GM03348 (cell line): ENCODE measurements at regions not wholly inside any gene's neighbourhood (a gene's known extent, or its start where the extent isn't known, plus 50 kb on each side); places are given as distances from the start of the nearest gene placed in this dataset.

Experiments
- DNase-seq: peaks from one replicate; pipeline ENCODE4 v3.0.0; 2012; ENCODE audit warnings: low spot score

GRCh38 chr2:151156431-151156830, 105.2 kb downstream of the RBM43 start:
- peak; percentile 11 for DNase-seq

DNA sequence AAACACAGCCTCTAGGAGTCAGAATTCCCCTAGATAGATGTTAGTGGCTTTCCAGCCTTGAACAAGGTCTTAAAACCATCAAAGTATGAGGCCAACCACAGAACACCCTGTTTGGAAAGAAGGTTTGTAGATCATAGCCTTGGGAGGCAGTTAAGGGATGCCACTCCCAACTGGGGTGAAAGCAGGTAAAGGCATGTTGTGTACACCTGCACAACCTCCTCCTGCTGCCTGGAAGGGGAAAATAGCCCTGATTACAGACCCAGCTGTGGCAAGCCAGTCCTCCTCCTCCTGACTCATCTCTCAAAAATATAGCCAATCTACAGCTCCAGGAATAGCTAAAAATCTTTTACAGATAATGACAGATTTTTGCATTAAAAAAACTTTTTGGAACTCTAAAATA, 108.1 kb downstream of the RBM43 start:
- DNase-seq = no peak

- no peak for DNase-seq
Measured at GRCh38 chr2:151150331-151151320, 111.0 kb downstream of the RBM43 start.

GRCh38 chr2:151138507-151138906, 123.2 kb downstream of the RBM43 start:
- DNase-seq = peak; percentile 53

DNA sequence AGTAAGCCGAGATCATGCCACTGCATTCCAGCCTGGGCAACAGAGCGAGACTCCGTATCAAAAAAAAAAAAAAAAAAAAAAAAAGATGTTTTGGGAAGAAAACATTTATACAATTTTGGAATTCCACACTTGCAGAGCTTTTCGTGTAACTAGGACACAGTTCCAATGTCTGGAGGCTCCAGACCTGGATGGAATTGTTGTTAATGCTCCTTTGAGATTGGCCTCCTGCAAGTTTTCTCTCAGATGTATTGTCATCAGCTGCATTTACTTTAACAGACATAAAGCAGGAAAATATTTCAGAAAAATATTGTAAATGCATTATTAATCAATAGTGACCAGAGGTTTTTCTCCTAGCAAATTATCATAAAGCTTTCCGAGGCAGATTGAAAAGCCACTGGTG, 124.1 kb downstream of the RBM43 start:
- no peak for DNase-seq

DNA sequence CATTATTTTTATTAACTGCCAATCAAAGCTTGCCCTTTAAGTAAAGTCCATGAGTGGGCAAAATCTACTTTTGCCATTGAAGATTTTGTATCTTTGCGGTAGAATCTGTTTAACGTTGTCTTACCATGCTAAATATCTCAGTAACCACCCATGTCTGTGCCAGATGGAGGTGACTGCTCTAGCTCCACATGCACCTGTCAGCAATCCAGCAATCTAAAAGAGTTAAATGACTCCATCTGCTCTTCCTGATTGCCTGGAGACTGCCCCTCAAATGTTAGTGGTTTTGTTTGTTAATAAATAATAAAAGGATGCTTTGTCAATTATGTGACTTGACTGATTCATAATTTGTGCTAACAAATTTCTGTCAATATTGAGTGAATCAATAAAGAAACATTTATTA, 141.7 kb downstream of the RBM43 start:
- no peak for DNase-seq

GRCh38 chr2:151119374-151119773, 142.3 kb downstream of the RBM43 start:
- DNase-seq = no peak

GRCh38 chr2:151118269-151118668, 143.4 kb downstream of the RBM43 start:
- no peak for DNase-seq

GRCh38 chr2:151114874-151115273, 146.8 kb downstream of the RBM43 start:
- peak; percentile 30 for DNase-seq

DNA sequence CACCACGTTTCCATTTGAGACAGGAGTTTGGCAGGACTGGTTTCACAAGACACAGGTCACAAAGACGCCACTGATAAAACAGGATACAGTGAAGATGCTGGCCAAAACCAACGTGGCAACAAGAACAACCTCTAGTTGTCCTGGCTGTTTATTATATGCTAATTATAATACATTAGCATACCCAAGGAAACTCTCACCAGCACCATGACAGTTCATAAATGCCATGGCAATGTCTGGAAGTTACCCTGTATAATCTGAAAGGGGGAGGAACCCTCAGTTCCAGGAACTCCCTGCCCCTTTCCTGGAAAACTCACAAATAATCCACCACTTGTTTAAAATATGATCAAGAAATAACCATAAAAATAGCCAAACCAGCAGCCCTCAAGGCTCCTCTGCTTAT, 148.3 kb downstream of the RBM43 start:
- no peak for DNase-seq

DNA sequence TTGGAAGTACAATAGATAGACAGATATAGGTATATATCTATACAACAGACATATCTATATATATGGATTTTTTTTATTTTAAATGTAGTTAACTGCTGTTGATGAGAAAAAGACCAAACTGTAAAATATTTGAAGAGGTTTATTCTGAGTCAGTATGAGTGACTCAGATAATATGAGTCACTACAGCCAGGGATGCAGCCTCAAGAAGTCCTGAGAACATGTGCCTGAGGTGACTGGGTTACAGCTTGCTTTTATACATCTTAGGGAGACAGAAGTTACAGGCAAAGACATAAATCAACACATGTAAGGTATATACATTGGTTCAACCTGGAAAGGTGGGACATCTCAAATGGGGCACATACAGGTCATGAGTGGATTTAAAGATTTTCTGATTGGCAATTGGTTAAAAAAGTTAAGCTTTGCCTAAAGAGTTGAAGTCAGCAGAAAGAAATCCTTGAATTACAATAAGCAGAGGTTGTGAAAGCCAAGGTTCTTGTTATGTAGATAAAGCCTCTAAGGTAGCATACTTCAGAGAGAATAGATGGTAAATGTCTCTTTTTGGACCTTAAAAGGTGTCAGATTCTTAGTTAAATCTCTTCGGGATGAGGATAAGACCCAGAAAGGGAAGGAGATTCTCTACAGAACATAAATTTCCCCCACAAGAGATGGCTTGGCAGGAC, 149.9 kb downstream of the RBM43 start:
- peak; percentile 48 for DNase-seq

DNA sequence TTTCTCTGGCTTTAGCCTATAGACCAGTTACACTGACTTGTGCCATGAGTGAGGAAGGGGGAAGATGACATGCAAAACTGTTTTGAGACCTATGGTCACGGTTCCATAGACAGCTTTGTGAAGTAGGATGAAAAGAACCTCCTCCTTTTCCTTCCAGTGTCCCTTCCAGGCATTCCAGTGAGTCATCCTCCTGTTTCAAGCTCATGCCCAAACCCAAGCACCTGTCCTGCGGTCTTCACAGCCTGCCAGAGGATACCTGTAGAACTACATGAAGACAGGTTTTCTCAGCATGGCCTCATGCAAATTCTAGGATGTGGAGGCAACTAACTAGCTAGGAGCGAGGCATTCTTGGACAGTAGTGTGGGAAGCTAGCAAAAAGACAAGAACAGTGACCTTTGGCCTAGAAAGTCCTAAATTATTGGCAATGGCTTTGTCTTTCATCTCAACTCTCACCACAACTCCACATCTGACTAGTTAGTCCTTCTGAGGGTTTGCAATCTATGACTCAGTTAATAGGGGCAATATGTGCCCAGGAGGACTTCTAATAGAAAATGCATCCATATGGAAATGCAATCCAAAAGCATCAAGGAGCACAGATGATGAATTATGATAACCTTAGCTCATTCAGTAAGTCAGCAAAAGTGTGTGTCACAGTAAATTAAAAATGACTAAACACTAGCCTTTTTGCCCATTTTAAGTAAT, 154.7 kb downstream of the RBM43 start:
- DNase-seq = no peak

DNA sequence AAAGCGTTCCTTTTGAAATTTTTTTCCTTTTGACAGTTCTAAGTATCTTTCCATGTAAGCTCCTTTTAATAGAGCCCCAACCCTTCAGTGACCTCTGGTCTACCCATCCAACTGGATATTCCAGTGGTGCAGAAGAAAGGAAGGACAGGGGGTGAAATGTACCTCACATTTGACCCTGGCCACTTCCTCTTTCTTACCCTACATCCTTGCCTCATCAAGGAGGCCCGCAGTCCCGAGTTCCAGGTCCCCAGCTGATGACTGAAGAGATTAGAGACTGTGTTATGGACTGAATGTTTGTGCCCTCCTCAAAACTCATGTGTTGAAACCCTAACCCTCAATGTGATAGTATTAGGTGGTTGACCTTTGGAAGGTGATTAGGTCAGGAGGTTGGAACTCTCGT, 158.1 kb downstream of the RBM43 start:
- DNase-seq = no peak

- no peak for DNase-seq
Measured at GRCh38 chr2:151102226-151102625, 159.4 kb downstream of the RBM43 start.

DNA sequence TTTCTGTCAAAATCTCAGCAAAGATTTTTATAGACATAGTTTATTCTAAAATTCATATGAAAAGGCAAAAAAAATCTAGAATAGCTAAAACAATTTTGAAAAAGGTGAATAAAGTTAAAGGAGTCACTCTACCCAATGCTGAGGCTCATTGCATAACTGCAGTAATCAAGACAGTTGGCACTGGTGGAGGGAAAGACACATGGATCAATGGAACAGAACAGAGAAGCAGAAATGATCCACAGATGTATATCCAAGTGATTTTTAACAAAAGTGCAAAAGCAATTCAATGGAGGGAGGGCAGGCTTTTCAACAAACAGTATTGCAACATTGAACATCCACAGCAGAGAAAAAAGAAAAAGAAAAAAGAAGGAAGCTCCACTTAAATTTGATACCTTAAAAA, 162.8 kb downstream of the RBM43 start:
- no peak for DNase-seq

DNA sequence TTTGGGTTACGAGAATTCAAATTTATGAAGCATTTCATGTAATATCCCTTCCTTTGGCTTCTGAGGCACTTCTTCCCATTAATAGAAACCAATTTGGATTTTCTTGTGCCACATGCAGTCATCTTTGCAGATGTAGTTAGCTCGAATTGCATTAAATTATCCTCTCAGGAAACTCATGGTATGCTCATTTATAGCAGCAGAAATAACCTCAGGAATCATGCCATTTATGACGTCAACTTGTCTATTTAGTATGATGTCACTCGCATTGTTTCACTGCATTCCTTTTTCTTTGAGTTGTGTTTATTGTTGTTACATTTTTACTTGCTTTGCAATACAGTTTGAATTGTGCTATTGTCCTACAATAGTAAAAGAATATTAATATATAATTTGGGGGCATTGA, 163.8 kb downstream of the RBM43 start:
- DNase-seq = no peak

DNA sequence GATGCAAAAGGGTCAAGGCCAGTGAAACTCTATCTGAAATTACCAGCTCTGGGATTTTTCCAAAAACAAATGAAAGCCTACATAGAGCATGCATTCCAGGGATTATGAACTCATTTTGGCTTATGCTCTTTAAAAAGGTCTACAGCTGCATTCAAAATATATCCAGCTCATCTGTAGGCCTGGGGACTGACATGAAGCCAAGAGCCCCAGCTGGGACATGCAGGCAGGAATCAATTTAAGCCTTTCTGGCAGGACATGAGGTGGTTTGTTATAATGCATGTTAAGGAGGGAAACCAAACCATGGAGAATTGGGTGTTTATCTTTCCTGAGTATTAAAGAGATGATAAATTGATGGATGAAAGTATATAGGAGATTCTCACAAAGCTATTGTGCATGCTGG, 164.5 kb downstream of the RBM43 start:
- DNase-seq = no peak

DNA sequence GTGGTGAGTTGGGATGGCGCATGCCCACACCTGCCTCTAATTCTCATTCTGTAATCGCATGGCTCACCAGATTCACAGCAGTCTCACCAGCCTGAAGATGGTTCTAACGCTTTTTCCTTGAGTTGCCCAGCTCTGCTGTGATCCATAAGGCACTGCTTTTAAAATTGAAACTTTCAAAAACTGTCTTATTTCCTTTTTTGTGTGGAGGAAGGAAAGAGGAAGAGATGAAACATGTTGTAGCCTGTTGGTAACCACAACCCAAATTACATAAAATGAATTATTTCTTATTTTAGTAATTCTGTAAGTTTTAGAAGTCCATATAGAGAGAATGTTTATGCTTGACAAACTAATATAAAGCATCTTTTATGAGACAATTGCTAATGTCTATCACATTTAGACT, 165.4 kb downstream of the RBM43 start:
- no peak for DNase-seq

GRCh38 chr2:151095463-151095862, 166.2 kb downstream of the RBM43 start:
- no peak for DNase-seq

DNA sequence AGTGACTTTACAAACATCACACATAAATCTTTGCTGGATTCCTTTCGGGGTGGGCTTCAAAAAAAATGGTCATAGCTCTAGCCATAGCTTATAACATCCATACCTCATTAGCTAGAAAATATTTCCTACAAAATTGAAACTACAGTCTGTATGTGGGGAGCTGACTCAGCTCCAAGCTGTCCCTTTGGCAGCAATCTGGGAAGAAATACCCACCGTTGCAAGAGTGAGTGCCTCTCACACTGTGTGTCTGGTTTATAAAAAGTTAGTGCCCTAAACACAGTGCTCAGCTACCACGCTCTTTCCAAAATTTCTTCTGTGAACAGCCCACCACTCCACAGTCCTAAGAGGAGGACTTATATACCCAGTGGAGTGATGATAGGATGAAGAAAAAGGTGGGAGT, 170.1 kb downstream of the RBM43 start:
- no peak for DNase-seq

- no peak for DNase-seq
Measured at GRCh38 chr2:151087377-151087776, 174.3 kb downstream of the RBM43 start.

DNA sequence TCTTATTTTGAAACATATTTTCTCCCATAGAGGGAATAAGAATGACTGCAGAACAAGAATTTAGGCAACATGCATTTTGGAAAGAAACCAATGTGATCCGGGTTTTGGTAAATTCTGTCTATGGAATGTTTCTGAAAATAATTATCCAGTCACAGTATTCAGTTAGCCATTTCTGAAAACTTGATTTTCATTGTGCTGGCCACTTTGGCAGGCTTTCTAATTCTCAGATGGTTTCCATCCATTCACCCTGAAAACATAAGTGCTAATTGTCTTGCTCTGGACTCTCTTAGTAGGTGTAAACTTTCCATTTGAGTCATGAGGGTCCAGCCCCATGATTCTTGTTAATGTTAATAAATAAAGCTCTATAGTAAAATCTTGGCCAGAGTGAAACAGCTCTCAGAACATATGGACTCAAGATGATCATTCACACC, 176.5 kb downstream of the RBM43 start:
- DNase-seq = peak; percentile 18
